Central memory CD4-positive, alpha-beta T cell (primary cell): ENCODE measurements at regions not wholly inside any gene's neighbourhood (a gene's known extent, or its start where the extent isn't known, plus 50 kb on each side); places are given as distances from the start of the nearest gene placed in this dataset.

Experiments used
- DNase-seq: peaks from one replicate; pipeline ENCODE4 v3.0.0; 2022

DNA sequence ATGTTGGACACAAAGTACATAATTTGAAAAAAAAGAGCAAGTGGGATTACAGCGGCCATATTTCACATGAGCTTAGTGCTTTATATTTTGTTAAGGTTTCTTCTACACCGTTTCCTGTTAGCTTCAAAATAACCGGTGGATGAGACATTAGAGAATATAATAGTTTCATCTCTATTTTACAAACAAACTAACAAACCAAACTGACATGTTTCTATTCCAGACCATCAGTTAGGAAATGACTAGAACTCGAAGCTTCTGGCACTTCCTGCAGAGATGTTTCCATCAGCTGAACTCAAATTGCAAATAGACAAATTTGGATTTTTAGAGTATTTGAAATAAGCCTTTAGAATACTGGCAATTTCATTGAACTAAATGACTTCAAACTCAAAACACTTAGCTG is 86.5 kb downstream of the MTRR start:
- DNase-seq, result no peak

DNA sequence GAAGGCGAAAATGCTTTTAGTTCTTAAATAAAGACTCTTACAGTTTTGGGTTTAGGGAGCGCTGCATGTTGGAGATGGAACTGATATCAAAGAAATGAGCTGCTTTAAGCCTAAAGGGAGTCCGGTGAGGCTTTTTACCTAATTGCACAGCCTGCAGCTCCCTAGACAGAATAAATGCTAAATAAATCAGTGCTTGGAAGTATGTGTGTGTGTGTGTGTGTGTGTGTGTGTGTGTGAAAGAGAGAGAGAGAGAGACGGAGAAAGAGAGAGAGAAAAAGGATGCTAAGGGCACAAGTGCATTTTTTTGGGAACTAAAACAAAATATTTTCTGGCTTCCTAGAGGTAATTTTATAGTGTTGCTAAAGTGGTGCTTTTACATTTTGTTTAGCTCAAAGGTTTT is 88.4 kb downstream of the MTRR start:
- no peak for DNase-seq

DNA sequence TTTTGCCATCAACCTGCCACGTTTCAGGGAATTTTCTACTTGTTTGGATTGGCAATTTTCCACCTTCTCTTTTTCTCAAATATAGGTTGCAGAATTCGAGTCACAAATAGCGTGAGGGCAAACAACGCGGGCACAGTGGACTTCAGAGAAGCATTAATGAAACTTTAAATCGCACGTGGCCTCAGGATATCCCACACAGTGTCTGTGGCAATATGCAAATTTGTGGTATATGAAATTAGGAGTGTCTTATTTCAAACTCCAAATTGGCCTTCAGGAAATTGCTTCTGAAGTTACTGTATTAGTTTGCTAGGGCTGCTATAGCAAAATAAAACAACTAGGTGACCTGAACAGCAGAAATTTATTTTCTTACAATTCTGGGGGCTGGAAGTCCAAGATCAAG is 91.2 kb downstream of the MTRR start:
- no peak for DNase-seq

DNA sequence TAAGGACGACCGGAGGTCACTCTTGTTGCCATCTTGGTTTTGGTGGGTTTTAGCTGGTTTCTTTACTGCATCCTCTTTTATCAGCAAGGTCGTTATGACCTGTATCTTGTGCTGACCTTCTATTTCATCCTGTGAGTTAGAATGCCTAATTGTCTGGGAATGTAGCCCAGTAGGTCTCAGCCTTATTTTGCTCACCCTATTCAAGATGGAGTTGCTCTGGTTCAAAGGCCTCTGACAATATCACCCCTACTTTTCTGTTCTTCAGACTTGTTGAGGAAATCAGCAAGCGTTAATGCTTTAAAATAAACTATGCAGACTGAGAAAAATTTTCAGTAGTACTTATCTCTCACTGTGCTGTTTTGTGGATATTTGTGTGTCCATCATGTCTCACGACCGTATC is 92.6 kb downstream of the MTRR start:
- DNase-seq, result no peak

DNA sequence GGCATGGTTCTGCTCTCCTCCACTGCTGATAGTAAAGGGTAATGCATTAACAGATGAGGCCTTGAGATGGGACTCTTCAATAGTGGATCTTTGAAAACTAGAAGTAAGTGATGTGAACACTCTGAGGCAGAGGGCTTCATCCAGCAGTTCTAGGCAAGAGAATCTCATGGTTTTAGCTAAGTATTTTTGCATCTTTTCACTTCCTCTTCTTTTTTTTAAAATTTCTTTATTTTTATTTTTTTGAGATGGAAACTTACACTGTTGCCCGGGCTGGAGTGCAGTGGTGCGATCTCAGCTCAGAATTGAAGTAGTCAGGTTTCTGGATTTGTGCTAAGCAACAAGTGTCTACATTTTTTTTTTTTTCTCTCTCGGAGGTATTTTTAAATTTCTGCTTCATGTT is 101.9 kb downstream of the MTRR start:
- no peak for DNase-seq

DNA sequence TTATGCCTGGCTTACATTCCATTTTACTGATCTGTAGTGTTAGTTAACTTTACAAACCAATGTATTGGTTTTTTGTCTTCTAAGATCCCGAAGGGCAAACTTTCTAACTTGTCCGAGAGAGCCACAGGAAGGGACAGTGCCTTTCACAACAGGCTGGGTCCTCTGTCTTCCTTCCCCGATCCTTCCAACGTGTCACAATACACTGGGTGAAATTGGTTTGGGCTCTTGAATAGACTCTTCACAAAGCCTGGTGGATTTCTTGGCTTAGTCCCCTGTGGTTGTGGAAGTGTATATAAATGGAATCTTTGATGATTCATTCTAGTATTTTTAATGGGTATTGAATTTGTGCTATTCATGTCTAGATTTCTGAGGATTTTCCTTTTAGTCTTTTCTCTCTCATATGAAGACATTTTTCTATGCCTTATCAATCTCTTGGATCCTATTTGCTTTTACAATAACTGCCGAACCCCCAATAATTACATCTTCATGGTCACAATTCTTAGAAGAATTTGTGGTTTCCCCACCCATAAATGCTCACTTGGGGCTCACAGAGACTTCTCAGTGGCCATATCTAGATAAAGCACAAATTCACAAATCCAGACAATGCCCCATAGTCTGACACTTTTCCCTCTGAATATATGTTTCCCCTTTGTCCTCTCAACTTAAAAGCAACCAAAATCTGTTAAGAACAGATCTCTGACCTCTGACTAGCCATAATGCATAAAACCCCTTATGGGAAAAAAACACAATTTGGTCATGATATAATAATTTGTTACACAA is 107.7 kb downstream of the MTRR start:
- DNase-seq, result no peak

DNA sequence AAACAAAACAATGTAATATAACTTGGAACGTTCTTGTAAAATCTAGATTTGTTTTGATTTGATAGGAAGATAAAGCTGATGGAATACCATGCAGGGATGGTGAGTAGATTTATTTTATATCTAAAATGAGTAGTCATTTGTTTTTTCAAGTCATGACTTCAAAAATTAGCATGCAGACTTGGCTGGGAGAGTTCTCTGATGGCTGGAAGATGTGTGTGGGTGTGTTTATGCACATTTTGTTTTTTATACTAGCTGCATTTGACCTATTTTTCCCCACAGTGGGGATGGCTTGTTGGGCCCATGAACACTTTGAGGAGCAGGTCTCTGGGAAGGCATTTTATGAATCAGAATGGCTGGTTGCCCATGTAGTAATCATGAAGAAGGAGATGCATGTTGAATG is 109.2 kb downstream of the MTRR start:
- no peak for DNase-seq

DNA sequence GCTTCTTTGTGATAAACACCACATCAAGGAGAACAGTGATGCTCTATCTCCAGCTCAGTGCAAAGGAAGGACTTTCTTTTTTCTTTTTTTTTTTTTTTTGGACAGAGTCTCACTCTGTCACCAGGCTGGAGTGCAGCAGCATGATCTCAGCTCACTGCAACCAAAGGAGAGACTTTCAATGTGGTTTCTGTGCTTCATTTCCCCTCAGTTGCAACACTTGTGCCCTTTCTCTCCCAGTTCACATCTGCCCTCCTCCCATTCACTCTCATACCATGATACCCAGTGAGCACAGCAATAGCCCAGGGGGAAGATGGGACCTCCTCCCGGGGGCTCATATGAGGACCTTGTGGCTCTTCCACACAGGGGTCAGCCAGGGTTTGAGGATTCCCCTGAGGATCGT is 110.0 kb downstream of the MTRR start:
- no peak for DNase-seq

DNA sequence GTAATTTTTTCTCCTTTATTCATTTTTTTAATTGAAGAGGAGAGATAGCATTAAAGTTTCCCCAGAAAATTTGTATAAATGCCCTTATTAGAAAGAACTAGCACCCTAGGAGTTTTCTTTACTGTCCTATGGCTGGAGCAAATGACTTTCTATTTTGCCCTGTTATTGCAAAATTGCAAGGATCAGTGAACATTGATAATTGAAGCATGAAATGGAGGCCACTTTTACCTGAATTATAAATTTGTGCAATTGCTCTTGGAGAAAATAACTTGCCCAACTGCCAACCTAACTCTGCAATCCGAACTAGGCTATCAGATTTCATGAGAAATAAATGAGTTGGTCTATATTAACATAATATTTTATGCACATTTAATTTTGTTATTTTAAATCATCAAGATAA is 111.9 kb downstream of the MTRR start:
- no peak for DNase-seq

DNA sequence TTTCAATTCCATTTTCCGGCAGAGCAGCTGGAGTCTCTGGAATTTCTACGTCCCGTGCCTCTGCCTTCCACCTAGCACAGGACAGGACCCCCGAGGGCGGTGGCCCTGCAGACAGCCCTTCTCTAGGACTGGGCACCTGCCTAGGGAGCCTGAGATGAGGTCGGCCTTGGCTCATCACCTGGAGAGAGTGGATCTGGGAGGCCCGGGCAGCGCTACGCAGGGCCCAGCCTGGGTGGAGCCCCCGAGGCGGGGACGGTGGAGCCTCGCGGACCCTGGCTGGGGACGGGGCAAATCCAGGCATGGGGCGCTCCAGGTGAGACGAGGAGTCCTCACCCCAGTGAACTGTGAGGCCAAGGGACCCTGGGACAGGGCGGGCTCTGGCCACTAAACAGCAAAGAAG is 114.5 kb downstream of the MTRR start:
- DNase-seq, result no peak

DNA sequence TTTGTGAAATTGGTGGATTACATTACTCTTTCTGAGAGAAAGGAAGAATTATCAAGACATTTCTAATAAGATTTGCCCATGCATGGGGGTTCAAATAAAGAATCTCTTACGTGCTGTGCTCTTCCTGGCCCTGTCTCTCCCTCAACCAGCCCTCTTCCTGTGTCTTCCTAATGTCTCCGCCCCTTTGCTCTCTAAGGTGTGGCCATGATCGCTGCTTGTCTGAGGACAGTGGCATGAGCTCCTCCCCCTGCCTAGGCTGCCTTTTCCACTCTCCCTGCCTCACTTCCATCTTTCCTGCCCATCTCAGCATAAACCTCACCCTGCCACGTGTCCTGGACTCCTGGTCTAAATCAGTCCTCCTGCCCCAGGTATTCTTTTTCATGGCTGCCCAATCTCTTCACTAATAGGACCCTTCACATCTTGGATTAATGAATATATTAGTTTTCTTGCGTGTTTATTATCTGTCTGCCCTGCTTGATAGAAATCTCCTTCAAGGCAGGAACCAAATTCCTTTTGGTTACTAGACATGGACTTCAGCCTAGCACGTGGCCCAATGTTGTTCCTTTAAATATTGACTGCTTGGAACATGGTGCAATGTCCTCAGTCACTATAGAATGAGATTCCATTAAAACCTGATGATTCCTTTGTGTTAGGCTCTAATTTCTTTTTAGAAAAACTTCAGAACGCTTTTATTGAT is 122.3 kb downstream of the MTRR start:
- no peak for DNase-seq

DNA sequence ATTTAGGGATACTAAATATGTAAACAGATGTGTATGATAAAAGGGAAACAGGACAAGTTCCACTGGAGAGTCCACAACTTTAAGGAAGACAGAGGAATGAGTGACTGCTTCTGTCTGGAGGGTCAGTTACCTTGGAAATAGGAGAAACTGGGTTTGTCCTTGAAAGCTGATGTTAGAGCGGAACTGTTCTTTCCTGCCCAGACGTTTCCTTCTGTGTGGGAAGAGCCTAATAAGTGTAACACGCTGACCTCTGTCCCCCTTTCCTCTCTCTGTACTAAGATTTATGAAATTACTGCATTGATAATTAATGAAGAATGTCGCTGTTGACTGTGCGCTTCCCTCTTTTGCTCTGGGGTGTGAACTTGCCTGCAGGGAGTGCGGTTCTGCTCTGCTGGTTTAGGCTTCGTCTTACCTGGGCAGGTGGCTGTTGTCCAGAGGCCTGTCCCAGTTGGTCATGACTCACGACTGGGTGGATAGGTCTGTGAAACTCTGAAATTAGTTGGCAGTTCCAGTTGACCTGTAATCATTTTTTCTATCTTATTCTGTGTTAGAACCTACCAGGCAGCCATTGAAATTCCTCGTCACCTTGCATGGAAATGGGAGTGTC is 126.8 kb downstream of the MTRR start:
- no peak for DNase-seq

DNA sequence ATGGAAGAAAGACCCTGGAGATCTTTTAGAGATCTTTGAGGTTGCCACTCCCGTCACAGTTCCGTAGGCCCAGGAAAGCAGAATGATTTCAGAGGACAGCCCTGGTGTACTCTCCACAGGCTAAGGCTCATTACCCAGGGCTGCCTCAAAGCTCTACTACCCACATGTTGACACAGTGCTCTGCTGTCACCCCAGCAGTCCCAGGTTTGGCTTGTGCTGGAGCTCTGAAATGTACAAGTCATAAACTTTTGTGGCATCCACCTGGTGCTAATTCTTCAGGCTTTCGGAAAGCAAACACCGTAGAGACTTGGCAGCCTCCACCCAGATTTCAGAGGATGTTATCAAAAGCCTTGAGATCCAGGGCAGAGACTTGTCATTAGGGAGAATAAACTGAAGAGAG is 136.5 kb downstream of the MTRR start:
- no peak for DNase-seq

DNA sequence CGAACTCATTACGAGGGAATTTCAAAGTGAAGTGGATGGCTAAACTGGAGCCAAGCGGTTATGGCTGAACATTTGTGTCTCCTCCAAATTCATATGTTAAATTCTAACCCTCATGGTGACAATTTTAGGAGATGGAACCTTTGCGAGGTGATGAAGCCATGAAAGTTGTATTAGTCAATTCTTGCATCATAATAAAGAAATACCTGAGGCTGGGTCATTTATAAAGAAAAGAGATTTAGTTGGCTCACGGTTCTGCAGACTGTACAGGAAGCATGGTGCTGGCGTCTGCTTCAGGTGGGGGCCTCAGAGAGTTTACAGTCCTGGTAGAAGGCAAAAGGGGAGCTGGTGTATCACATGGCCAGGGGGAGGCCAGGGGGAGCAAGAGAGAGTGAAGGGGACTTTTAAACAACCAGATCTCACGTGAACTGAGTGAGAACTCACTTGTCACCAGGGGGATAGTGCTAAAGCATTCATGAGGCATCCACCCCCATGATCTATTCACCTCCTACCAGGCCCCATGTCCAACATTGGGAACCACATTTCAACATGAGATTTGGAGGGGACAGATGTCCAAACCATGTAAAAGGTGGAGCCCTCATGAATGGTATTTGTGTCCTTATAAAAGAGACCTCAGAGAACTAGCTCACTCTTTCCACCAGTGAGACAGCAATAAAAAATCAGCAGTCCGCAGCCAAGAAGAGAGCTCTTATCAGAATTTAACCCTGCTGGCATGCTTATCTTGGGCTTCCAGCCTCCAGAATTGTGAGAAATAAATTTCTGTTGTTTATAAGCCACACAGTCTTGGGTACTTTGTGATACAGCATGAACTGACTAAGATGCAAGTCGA is 143.4 kb downstream of the MTRR start:
- no peak for DNase-seq

DNA sequence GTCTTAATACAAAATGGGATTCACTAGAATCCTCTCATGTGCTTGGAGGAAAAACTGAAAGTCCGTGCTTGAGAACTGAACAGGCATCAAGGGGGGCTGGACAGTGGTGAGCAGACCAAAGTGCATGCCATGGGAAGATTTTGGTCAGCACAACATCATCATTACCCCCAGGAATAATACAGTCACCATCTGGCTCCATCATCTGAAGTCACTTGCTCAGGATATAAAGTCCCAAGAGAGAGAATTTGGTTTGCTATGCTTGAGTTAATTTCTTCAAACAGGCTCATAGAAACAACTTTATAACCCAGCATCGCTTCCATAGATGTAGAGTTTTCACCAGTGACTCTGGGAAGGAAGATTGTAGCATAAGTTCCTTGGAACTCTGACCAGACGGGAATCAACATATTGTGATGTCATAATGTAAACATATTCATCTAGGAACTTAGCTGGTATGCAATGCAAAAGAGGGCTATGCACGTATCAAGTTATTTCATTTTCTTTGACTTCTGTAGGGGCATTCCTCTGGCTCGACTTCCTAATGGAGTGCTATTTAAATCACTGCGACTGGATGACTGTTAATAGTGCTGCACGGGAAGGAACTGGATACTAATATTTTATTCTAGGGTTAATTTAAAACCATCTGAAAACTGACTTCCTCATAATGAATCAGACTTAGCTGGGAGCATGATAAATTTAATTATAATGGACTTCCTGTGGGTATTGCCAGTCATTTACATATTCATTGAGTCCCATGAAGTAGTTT is 145.2 kb downstream of the MTRR start:
- no peak for DNase-seq

DNA sequence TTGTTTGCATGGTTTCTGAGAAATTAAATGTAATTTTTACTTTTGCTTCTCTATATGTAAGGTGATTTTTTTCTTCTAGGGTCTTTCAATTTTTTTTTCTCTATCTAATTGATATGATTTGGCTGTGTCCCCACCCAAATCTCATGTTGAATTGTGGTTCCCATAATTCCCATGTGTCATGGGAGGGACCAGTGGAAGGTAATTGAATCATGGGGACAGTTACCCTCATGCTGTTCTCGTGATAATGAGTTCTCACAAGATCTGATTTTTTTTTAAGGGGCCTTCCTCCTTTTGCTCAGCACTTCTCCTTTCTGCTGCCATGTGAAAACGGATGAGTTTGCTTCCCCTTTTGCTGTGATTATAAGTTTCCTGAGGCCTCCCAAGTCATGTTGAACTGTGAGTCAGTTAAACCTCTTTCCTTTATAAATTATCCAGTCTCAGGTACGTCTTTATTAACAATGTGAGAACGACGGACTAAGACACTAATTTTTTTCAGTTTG is 150.8 kb downstream of the MTRR start:
- no peak for DNase-seq

DNA sequence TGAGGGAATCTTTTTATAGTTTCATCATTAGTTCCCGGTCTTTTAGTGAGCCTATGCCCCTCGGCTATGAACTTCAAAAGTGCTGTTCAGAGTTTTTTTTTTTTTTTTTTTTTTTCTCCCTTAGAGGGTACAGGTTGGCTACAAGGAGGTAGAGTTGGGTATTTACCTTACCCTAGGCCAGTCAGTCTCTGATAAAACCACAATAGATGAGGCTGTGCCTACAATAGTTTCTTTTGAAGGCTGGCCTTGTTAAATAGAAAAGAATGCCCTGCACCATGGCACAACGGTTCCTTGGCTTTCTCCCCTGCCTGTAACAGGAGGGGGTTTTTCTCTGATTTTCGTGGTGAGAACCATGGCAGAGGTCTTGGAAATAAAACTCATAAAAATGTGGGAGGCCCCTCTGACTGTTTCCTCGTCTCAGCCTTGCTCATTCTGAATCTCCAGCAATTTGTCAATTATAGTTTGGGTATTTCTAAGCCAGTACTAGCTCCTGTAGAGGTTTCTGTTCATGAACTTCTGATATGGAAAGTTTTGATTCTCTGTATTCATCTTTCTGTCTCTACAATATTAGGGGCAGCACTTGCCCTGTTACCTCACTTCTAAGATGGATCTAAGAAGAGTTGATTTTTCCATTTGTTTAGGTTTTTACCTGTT is 152.0 kb downstream of the MTRR start:
- no peak for DNase-seq

DNA sequence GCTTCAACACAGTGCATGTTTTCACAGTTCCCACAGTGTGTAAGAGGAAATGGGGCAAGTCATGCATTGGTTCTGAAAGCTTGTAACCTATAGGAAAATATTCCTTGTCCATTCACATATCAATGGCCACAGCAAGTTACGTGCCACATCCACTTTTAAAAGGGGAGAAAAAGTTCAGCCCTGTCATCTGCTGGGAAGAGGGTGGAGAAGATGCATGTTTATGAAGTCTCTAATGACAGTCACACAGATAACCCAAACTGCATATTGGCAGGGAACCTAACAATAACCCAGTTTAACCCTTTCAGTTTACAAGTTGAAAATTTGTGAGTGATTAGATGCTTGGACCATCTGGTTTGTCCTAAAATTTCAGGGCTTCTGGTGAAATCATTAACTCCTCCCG is 159.3 kb downstream of the MTRR start:
- no peak for DNase-seq

DNA sequence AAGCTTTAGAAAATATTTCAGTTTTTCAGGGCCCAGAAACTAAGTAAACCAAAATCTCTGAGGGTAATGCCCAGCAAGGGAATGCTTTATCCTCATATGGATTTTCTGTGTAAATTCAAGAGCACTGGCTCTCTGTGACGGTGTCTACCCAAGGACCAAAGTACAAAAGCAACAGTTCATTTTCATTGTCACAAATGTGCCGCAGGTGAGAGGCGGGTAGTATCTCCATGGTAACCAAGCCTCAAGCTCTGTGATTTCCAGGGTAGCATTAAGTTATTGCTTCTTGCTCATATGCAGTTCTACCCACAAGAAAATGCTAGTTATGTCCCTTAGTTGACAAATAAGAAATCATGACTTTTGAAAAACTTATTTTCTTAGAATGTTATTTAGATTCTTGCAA is 164.3 kb downstream of the MTRR start:
- no peak for DNase-seq

DNA sequence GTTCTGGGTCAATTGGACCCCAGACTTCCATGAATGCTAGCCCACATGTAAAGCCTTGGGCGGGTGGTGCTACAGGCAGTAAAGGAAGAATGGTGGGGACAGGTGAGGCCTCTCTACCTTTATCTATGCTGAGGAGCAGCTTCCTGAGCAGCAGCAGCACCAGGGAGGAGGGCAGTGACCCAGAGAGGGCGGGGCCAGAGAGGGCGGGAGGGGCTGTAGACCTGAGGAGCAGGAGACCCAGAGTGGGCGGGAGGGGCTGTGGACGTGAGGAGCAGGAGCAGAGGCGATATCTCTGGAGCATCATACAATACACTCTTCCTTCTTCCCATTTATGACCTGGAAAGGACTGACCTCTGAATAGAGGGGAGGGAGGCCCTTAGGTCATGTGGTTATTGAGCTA is 165.9 kb downstream of the MTRR start:
- DNase-seq, result no peak

DNA sequence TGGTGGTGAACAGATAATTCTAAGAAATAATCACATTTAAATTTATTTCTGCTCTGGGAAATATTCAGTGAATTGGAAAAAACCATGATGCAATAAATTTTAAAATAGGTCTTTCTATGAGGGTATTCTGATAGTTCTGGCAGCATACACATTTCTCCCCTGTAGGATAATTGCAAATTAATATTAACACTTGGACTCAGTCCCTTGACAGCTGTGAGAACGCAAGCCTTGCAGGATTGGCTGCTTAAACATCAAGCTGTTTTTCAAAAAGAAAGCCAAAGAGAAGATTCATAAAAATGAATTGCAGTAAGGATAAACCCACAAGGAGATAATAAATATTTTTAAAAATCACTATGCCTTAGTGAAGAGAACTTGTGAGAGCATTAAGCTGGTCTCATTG is 180.0 kb downstream of the MTRR start:
- no peak for DNase-seq
